Tongue (tissue), 1 donor: ENCODE measurements at regions not wholly inside any gene's neighbourhood (a gene's known extent, or its start where the extent isn't known, plus 50 kb on each side); places are given as distances from the start of the nearest gene placed in this dataset.

Experiments used
- DNase-seq: peaks from one replicate; pipeline ENCODE4 v3.0.0-alpha.2; 2015

DNA sequence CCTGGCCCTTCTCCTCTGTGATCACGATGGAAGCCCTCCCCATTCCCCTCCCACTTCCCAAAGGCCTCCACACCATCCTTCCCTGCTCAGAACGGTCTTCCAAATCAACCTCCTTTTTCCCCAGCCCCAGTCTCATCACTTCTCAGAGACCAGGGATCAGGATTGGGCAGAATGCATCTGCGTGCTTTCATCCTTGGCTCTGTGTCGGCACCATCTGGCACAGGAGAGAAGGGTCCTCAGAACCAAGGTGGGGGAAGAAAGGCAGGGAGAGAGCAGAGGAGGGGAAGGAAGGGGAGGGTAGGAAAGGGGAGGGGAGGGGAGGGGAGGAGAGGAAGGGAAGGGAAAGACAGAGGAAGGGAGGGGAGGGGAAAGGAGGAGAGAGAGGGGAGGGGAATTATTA, 52.4 kb upstream of the FICD start:
- no peak for DNase-seq

DNA sequence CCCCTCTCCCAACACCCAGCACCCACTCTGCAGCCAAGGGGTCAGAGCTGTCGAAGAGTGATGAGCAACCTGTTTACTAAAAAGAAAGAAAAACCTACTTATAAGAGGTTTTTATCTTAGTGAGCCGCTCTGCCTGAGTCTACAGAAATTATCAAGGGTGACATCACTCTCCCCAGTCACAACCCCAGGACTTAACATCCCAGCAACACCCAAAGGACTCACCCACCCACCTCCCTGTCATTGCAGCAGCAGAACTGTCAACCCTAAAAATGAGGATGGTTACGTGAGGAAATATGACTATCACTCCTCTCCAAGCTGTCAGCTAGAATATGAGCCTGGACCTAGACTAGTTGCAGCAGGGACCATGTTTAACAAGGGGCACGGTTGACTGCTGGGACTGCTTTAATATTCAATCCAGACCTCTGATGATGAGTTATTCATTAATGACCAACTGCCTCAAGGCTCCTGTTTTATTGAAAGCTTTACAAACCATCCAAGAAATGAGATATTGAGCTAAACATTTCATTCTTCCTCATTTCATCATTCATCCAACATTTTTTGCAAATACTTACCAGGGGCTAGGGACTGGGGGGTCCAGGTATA, 53.9 kb upstream of the FICD start:
- no peak for DNase-seq

DNA sequence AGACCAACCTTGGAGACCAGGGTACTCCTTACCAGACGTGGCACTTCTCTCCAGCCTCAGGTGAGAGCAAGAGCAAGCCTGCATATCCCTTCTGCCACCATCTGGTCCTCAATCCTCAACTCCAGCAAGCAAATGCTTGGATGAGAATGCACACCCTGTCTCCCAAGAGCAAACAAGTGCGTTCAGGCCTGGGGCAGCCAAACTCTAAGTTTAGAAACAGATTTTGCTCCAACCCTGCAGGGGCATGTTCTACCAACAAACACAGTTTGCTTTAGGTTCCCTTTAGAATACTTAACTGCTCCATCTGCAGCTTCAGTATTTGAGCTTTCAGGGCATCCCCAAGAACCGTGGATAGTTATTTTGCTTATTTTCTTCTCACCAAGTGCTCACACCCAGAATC, 55.9 kb upstream of the FICD start:
- DNase-seq: no peak

DNA sequence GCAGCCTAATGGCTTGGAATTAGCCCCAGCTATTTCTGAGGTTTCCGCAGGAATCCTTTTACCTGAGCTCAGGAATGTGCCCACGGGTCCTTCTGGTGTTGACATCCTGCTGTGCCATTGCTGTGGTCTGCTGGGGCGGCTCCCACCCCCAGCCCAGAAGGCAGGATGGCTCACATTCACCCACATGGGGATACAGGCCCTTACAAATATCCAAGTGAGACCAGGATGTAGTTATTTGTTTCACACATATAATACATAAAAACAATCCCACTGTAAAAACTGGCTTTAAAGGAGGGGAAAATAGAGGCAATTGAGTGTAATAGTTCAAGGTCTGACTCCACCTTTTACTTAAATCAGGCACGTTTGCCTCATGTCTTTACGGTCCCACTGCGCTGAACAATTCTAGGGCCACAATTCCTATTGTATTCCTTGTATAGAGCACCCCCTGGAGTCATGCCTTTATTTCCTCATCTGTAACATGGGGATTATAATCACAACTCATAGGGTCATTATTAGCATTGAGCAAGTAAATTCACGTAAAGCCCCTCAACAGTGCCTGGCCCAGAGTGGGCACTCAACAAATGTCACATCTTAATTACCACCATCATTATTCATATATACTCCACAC, 57.2 kb upstream of the FICD start:
- DNase-seq: no peak

DNA sequence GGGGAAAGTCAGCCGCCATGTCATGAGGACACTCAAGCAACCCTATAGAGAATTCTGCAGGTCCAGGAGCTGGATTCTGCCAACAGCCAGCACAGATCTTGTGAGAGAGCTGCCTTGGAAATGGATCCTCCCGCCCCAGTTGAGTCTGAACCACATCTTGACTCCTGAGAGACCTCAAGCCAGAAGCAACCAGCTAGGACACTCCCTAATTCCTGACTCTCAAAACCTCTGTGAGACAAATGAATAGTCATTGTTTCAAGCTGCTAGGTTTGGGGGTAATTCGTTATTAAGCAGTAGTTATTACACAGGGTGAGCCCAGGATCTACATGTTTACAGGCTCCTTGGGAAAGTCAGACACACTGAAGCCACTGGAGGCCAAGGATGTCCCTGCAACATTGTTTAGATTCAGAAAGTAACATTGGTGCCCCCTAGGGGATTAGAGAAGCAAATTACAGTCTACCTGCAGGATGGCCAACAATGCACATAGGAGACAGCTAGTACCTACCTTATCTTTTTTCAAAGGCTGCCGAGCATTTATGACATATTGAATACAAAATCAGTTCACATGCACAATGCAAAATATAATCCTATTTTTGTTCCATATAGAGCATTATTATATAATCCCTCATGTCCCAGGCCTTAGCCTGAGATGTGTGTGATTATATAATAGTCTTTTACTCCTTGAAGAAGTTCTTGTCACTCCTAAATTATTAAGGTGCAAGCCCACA, 57.9 kb upstream of the FICD start:
- peak; percentile 60 for DNase-seq

DNA sequence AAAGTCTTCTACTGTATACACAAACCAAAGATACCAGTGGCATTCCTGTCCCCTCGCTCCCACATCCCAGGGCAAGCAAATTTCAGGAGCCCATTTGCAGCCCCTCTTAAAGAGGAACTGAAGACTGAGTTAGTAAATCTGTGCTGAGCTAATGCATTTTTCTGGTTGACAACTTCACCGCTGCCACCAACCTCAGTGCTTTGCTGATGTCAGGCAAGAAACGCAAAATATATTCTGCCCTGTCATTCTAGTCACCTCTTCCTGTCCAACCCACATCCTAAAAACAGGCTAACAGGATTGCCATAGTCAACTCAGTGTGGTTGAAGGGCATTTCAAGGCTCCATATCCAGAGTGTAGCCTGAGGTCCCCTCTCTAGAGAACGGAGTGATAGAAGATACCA, 59.4 kb upstream of the FICD start:
- DNase-seq: no peak

DNA sequence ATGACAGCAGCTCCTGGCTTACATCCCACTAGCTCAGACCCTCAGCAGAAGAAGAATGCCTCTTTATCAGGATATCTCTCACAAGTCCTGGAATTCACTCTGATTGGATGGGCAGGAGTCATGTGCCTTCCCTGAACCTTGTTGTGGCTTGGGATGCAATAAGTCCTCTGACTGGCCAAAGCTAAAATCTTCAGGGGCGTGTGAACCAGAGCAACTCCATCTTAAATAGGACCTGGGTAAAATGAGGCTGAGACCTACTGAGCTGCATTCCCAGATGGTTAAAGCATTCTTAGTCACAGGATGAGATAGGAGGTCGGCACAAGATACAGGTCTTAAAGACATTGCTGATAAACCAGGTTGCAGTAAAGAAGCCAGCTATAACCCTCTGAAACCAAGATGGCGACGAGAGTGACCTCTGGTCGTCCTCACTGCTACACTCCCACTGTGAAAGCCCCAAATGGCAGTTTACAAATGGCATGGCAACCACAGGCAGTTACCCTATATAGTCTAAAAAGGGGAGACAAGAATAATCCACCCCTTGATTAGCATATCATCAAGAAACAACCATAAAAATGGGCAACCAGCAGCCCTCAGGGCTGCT, 60.4 kb upstream of the FICD start:
- no peak for DNase-seq

DNA sequence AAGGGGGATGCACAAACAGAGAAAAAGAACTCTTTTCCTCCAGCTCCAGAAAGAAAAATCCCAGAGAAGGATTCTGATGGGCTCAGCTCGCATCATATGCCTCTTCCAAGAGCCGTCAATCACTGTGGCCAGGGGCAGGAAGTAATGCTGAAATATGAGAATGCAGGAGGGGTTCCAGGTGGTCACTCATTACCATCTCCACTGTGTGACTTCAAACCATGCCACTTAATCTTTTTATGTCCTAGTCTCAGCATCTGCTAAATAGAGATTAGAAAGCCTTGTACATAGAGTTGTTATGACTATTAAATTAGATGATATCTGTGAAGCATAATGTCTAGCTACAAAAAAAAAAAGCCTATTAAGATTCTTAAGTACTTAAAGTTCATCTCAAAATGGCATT, 65.6 kb upstream of the FICD start:
- no peak for DNase-seq

DNA sequence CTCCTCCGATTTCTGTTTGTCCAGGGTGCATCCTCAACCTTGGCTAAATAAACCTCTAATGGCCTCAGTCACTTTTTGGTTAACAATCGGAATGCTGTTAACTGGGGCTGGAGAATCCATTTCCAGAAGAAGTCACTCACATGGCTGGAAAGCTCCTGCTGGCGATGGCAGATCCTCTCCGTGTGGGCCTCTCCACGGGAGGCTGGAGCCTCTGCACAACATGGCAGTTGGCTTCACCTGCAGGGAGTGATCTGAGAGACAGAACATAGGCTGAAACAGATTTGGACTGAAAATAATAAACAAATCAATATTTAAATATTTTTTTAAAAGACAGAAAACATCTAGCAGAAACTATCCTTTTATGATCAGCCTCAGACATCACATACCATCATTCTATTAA, 66.8 kb upstream of the FICD start:
- no peak for DNase-seq

DNA sequence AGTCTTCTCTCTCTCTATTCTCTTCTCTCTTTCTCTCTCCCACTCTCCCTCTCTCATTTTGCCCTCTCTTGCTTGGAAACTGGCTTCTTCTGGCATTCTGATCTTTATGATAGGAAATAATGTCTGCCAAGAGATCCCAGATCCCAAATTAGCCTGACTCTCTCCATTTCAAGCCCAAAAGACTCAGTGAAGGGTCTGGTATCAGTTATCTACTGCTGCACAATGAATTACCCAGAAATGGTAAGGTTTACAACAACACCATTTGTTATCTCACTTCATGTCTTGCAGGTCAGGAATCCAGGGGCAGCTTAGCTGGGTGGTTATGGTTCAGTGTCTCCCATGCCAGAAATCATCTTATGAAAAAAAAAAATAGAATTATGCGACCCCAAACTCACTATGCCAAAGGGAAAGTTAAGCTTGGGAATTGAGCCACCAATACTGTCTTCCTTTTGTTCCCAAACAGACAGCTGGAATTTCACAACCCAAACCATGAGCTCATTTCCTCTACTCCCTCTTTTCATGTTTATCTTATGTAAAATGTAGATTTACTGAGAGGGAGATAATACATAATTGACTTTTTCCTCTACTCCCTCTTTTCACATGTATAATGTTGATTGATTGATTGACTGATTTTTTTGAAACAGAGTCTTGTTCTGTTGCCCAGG, 67.8 kb upstream of the FICD start:
- DNase-seq: peak; percentile 20

DNA sequence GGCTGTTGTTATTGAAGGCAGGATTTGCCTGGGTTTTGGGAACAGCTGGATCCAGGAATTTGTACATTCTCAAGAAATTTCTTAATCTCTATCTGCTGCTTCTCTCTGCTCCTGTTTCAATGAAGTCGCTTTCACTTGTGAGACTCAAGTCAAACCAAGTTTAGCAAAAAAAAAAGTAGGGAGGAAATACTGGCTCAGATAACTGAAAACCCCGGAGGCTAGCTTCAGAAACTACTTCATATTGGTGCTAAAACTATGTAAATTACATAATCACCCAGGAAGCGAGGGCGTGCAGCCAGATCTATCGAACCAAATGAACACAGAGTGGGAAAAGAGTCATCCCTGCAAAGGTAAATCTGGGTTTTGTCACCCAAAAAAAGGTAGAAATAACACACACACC, 68.3 kb upstream of the FICD start:
- peak; percentile 17 for DNase-seq

DNA sequence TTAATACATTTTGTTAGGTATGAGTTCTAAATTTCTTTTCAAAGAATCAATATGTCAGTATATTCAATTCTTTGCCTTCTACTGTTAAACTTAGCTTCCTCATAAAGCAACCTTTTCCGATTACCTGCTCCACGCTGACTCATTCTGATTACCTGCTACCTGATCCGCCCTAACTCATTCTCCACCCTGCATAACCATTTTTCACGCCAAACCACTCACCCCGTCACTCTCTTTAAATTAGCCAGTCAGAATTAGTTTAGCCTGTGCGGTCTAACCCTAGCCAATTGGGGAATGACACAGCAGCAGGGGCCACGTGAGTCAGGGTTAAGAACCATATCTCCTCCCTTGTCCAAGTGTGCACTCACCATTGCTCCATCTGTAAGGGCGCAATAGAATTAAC, 72.2 kb upstream of the FICD start:
- DNase-seq: no peak

DNA sequence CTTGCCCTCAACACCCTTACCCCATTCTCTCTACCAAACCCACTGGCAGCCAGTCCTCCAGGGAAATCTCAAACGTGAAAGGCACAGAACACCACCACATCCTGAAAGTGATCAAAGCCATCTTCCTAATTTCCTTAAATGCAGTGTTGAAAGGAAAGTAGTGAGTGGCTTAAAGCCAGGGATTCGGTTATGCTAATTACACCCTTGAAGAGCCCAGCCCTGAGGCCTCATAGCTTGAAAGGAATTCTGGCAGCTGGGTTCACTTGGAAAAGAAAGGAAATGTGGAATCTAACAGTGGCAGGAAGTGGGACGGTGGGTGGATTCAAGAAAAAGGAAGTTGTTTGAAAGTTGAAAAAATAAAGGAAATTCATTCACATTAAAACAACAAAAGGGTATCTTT, 73.0 kb upstream of the FICD start:
- peak; percentile 40 for DNase-seq

DNA sequence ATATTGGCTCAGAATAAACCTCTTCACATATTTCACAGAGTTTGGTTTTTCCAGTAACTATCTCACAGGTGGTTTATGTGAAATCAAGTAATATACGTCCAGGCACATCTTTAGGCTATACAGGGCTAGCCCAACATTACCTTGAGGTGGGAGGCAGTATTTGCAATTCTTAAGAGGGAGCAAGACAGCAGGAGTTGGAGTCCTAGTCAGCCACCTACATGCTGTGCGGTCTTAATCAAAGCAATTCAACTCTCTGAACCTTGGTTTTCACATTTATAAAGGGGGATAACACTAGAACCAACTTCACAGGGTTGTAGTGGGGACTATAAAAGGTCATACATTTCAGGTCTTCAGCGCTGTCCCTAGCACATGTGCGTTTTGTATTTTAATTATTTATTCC, 73.5 kb upstream of the FICD start:
- no peak for DNase-seq

DNA sequence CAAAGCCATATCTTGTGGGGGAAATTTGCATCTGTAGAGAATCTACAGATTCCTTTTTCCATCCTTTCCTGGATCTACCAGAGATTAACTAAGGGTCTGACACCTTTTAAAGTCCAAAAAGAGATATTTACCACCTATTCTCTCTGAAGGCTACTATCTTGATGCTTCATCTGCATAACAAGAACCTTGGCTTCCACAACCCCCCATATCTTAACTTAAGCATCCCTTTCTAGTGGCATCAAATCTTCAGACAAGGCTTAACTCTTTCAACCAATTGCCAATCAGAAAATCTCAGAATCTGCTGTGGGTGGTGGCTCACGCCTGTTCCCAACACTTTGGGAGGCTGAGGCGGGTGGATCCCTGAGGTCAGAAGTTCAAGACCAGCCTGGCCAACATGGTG, 74.3 kb upstream of the FICD start:
- no peak for DNase-seq

DNA sequence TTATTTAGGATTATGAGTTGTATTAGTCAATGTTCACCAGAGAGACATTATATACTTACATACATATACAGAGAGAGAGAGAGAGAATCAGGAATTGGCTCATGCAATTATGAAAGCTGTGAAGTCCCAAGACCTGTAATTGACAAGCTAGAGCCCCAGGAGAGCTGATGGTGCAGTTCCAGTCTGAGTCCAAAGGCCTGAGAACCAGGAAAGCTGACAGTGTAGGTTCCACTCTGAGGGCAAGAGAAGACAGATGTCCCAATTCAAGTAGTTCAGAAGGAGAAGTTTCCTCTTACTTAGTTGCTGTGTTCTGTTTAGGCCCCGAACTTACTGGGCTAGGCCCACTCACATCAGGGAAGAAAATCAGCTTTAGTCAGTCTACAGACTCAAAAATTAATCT, 76.4 kb upstream of the FICD start:
- DNase-seq: no peak

DNA sequence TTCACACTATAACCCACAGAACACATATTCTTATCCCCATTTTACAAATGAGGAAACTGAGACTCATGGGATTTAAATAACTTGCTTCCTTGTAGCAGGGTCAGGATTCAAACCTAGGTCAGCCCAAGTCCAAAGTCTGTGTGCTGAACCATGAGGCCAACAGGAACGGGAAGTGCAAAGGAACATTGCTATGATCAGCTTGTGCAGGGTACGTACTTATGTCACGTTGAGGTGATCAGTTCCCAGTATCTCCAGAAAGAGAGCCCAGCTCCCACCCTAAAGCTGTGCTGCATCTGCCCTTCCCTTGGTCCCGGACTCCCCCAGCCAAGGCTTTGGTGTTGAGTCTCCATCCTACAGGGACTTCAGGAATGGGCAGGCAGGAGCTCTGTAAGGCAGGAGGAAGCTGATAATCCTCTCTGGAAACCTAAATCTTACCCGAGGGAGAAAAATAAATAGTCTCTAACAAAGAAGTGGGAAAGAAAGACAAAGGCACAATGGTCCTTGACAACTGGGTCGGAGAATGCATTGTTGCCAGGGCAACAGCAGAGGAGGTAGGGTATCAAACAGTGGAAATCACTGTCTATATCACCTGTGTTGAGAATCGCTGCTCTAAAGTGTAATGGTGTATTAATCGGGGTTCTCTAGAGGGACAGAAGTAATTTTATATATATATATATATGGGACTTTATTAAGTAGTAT, 82.5 kb upstream of the FICD start:
- DNase-seq: no peak

DNA sequence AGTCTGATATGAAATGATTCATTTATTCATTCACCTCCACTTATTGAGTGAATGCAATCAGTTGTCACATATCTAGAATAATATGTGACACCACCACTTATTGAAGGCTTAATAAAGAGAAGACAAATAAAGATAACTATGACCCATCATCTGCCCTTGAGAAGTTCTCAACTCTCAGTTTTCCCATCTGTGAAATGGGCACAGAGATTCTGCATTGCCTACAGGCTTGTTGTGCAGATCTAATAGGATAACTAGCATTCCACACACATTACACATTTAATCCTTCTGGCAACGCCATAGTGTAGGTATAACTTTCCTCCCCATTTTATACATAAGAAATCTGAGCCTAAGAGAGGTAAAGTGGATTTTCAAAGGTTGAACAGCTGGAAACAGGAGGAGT, 84.2 kb upstream of the FICD start:
- no peak for DNase-seq

DNA sequence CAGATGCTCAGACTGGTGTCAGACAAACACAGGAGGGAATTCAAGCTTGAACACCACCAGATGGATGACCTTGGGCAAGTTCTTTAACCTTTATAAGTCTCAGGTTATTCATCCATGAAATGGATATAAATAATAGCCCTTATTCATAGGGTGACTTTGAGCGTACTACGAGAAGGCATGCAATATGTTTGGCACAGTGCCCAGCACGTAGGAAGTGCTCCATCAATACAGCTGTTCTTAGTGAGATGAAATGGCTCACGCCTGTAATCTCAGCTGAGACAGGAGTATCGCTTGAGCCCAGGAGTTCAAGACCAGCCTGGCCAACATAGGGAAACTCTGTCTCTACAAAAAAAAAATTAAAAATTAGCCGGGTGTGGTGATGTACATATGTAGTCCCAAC, 84.8 kb upstream of the FICD start:
- DNase-seq: peak; percentile 24

DNA sequence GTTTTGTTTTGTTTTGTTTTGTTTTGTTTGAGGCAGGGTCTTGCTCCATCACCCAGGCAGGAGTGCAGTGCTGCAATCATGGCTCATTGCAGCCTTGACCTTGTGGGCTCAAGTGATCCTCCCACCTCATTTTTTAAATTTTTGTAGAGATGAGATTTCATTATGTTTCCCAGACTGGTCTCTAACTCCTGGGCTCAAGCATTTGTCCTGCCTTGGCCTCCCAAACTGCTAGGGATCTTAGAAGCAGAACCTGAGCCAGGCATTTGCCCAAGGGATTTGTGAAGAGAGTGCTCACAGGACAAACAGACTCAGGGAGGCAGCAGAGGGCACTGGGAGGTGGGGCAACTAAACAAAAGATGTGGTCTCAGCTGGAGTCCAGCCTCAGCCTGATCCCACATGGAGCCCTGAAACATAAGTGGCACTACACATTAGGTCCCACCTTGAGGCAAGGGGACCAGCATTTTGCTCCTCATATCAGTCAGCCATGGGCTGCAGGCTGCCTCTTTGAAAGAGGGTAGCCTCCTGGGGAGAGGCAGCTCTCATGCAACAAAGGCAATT, 86.2 kb upstream of the CMKLR1 start:
- no peak for DNase-seq

DNA sequence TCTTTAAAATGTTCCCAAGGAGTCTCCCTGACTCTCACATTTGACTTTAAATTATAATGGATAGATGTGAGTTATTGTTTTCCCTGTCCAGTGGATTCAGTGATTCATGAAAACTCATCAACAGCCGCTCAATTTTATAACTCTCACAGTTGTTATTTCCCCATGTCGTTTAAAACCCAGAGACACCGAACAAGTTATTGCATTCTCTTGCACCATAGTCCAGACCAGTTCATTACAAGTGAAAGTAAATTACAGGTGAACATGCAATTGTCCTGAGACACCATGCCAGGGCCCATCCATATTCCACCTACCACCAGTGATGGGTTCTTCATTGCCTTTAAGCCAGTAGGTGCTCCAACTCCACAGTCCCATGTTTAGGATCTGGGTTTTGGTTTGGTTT, 85.7 kb upstream of the CMKLR1 start:
- no peak for DNase-seq

DNA sequence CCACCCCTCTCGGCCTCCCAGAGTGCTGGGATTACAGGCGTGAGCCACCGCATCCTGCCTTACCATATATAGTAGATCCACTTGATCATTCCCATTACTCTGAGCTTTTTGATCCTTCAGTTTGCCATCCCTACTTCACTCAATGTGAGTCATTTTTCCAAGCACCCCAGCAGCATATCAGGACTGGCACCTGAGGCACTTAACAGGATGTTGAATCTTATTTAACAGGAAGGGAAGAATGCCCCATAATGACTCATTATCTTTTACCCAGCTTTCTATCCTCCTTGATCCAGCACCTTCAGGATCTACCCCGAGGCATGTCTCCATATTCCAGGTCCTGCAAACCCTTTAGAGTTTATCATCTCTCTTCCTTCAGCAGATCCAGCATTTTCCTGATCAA, 84.9 kb upstream of the CMKLR1 start:
- DNase-seq: no peak
